SK-MEL-5 (cell line): ENCODE measurements at regions not wholly inside any gene's neighbourhood (a gene's known extent, or its start where the extent isn't known, plus 50 kb on each side); places are given as distances from the start of the nearest gene placed in this dataset.
"Not testable (repeated sequence)": the region's sequence is repeated elsewhere in the genome, so short reads cannot be mapped to it uniquely, and the experiment has no call there.

ENCODE experiments used
- DNase-seq: peaks from one replicate; pipeline ENCODE4 v3.0.0-alpha.2; 2016; ENCODE audit warnings: low read depth, low spot score
- in situ Hi-C: cut with HindIII; loops from 2 replicates; pipeline ENCODE4 v1.10.0; 2016; ENCODE audit warnings: low sequenced_read_pairs, high pct_unique_total_duplicates, low pct_unique_long_range_greater_than_20kb

DNA sequence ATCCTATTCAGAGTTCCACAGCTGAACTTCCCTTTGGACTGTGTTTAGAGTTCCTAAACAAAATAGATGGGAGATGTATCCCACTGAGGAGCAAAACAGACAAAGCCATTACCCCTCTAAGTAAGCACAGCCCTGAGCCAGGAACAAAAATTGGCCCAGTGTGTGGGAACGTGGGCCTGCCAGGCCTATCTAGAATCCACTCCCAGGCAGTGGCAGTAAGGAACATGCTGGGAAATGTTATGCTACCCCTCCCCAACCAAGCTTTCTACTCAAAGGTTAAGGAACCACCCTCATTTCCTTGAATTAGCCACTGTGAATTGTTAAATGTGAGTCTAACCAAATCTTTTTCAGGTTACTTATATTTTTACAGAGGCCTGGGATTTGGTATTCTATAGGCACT, 405.1 kb upstream of the PTGER4 start:
- in situ Hi-C loops: no loop called here
- DNase-seq: no peak

DNA sequence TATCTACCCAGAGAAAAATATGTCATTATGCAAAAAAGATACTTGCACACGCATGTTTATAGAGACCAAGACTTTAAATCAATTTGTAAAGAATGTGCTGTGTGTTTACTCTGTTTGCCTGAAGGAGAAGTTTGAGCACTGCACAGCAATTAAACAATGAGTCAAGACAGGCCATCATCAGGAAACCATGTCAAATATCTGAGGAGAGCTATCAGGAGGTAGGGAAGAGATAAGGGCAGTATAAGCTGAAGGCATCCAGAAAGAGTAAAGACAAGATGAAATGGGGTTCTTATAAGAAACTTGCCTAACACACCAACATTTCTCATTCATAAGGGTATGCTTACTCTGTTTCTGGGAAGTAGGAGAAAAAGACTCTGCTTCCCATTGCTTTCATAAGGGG, 405.8 kb upstream of the PTGER4 start:
- in situ Hi-C loops: no loop called here
- DNase-seq: no peak

DNA sequence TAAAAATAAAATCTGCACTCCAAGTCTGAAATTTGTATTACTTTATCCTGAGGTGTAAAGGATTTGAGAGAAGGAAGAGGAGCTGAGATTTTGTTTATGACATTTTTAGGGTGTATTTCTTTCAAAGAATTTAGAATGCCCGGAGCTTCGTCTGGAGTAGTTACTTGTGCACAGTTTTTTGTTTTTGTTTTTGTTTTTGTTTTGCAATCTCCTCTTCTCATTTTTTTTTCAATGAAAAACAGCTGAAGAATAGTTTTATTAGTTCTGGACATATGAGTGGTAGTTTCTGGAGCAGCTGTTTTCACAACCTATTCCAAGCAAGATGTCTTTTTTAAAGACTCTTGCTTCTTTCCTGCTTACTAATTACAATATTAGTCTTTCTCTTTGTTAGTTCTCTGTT, 408.2 kb upstream of the PTGER4 start:
- in situ Hi-C loops: no loop called here
- no peak for DNase-seq

DNA sequence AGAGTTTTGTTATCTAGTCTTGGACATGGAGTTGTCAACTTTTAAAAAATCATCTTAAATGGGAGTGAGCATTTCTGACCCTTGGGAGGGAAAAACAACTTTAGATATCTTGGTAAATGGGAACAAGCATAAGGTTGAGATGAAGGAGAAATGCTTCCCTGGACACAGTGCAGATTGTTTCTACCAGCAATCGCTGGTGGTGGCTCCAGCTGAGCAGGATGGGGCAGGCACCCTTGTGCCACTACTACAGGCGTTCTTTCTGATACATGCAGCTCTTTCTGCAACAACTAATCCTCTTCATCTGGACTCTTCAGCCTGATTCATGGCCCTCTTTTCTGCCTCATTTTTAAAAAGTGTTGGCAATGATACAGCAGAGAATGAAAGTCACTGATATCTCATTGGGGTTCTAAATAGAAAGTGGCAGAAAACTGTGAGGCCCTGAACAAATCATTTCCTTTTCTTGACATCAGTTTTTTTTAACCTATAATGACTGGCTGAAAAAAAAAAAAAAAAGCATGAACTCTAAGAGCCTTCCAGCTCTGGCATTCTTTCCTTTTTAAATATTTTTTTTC, 409.4 kb upstream of the PTGER4 start:
- DNase-seq: no peak
- in situ Hi-C loops: no loop called here

DNA sequence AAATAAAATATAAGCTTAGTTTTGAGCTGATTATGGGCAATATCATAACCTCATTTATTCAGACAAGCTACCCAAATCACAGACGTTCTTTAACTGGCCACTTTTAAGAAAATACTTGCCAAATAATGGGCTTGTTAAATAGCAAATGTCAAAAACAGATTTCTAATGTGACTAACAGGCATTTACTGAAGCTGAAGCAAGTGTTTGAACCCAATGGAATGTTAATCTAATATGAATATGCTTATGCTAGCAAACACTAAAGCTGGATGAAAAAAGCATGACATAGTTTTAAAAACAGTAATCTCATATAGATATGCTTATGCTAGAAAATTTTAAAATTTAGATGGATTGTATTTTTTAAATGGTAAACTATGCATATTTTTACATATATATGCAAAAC, 411.6 kb upstream of the PTGER4 start:
- no peak for DNase-seq
- in situ Hi-C loops: no loop called here

DNA sequence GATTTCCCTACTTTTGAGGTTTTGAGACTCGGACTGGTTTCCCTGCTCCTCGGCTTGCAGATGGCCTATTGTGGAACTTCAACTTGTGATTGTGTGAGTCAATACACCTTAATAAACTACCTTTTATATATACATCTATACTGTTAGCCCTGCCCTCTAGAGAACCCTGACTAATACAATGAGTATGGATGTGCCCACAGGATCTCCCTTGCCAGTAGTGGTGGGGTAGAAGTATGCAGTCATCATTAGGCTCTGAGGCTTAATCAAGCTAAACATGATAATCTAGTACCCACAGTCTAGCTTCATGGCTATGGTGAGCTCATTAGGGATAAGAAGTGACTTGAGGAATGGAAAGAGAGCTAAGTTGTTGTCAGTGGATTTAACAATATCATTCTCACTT, 412.8 kb upstream of the PTGER4 start:
- DNase-seq: no peak
- in situ Hi-C loops: no loop called here

DNA sequence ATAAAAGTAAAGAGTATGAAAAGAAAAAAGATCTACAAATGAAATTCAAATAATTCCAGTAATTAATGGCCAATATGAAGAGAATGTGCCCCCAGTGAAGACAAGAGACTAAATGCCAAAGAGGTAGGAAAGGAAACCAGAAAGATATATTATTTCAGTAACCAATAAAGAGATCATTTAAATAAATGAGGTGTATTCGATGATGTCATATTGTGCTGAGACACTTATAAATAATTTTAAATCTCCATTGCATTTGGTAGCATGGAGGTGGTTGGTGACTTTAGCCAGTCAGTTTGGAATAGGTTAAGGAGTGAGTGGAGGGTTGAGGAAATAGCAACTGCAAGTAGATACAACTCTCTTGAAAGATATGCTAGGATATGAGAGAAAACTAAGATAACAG, 417.7 kb upstream of the PTGER4 start:
- DNase-seq: no peak
- in situ Hi-C loops: no loop called here

DNA sequence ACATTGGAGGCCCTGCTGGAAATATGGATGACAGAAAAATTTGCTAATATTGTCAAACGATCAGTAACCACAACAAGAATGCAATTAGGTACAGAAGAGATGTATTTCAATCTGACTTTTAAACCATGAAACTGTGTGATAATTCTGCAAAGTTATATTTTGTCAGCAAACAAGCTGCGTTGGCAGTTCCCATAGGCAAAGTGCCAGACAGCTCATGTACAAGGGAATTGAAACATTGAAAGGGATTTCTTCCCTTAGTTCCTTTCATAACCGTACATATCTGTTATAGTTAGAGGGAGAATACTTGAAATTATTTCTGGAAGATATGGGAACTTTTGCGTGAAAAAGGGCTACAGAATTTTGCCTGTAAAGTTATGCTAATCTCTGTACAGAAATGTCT, 419.4 kb upstream of the PTGER4 start:
- DNase-seq: no peak
- in situ Hi-C loops: no loop called here

DNA sequence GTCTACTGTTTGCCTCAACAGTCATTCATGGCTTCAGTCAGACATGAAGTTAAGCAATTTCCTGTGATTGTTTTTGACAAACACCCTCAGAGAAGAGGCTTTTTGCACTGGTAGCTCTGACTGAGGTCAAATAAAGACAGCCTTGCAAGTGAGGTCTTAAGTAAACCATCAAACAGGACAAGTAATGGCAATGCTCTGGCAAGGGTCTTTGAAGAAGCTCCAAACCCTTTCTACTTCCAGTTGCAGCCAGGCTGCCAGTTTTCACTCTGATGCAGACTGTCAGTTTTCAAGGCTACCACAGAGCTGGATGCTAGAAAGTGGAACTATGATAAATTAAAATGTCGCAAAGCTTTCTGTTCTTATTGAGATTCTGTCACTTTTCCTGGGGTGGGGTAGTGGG, 421.5 kb upstream of the PTGER4 start:
- no peak for DNase-seq
- in situ Hi-C loops: no loop called here

DNA sequence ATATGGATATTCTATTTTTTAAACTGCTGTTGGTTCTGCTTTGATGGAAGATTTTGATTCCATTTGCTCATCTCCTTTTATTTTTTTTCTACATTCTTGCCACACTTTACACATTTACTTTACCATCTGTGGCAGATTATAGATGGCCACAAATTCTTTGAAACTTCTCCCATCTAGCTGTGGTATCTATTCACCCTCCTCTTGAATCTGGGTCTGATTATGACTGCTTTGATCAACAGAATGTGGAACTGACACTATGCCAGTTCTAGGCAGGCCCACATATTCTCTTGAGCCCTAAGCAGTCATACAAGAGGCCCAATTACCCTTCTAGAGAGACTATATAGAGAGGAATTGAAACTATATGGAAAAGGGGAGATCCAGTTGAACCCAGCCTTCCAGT, 439.0 kb upstream of the PTGER4 start:
- no peak for DNase-seq
- in situ Hi-C loops: no loop called here

DNA sequence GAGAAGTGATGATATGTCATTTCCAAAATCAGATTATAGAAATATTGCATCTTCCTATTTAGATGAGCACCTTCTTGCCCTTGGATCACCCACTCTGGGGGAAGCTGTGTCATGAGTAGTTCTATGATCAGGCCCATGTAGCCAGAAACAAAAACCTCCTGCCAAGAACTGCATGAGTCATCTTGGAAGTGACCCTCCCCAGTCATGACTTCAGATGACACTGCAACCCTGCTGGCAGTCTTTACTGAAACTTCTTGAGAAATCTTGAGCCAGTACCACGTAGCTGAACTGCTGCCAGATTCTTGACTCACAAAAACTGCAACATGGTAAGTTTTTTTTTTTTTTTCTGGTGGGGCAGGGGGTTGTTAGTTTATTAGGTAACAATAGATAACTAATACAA, 439.6 kb upstream of the PTGER4 start:
- no peak for DNase-seq
- in situ Hi-C loops: no loop called here

DNA sequence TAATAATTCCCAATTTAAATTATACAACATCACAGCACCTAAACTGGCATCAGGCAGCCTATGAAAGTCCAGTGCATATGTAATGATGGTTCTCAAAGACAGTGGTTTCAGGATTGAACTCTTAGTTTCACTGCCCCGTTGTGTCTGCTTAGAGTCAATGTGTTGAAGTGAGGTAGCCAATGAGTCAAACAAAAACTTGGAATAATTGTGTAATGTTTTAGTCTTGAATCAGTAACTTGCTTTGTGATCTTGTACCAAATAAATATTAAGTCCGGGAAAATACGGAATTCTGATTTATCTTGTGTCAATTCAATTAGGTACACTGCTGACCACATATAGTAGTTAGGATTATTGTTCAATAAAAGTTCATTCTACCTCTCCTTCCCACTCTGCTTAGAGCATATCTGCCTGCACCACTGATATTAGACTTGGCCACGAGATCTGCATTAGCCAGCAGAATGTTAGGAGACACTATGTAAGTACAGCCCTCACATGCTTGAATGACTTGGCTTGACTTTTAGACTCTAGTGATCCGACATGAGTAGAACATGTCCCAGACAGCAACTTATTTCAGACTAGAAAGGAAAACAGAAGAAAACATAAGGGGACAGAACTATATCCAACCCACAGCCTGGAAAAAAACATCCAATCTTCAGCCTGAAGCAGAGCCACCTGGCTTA, 441.5 kb upstream of the PTGER4 start:
- no peak for DNase-seq
- in situ Hi-C loops: no loop called here

DNA sequence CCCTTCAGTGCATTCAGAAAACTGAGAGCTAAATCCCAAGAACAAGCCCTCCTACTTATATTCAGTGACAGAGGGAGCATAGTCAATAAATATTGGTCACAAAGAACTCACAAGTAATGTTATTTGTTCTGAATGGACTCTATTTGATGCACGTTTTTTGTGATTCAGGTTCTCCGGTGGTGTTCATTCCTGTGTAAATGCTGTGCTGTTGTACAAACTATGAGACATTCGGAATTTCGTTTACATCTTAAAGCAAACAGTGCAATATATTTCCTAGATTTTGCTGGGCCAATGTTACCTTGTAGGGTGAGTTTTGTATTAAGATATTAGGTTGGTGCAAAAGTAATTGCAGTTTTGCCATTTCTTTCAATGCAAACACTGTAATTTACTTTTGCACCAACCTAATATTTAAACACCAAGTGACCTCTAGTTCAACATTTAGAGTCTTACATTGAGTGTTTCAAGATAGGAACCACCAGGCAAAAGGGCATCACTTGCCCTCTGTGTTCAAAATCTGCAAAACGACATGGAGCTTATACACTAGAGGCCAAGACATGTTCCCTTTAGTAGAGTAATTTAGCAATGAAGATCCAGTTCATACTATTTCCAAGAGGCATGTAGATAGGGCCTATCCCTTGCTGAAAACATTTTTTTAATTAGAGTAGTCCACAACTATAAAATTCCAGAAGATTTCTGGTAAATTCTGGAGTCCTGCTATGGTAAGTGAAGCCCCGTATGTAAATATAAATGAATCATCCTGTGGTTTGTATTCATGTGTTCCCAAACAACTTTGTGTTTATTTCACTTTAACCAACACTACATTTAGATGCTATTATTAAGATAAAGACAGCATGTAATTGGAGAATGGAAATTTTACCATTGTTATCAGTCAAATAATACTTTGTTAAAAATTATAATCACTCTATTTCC, 444.0 kb upstream of the PTGER4 start:
- no peak for DNase-seq
- in situ Hi-C loops: no loop called here

DNA sequence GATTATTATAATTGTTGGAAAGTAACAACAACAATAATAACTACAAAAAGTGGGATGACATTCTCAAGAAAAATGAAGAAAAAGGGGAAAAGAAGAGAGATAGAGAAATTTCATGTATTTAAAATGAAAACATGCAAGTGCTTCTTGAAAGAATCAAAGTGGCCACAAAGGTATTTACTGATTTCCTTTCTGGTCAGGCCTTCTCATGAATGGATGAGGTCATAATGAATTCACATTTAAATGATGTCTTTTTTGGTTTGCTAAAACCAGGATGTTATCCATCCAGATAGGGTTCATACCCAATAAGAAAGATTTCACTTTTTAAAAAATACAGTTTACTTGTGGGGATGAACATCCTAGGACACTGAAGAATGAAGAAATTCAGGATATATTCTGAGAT, 446.4 kb upstream of the PTGER4 start:
- in situ Hi-C loops: no loop called here

DNA sequence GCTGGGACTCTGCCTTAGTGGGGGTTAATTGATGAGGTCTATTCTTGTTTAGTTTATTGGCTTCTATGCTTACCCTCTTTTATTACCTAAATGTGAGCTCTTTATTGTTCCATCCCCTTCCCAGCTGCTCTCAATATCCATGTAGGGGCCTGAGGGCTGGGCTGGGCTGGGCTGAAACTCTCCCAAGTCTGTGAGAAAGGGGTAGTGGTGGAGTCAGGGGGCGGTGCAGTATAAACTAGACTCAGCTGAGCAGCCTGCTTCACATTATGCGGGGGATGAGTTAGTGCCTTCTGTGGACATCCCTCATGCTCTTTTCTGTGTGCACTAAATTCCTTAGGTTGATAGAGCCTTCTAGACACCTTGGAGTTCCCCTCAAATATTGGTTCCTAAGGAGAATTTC, 451.8 kb upstream of the PTGER4 start:
- no peak for DNase-seq
- in situ Hi-C loops: no loop called here

More for the DNA sequence above, 446.4 kb upstream of the PTGER4 start:
- no peak for DNase-seq

DNA sequence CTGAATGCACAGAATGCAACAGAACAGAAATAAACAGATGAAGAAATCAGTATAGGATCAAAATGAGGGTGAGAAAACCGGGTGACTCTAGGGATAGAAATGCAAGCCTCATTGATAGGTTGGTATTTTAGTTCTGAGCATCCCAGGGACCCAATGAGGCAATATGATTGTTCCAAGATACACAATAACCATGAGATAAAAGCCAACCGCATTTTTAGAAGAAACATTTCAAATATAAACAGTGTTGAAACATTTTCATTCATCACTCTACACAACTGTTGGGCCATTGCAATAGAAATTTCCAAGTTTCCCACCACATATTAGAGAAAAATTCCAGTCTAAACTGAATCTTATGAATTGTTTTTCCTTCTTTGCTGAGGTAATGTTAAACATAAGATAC, 452.3 kb upstream of the PTGER4 start:
- in situ Hi-C loops: no loop called here
- no peak for DNase-seq

DNA sequence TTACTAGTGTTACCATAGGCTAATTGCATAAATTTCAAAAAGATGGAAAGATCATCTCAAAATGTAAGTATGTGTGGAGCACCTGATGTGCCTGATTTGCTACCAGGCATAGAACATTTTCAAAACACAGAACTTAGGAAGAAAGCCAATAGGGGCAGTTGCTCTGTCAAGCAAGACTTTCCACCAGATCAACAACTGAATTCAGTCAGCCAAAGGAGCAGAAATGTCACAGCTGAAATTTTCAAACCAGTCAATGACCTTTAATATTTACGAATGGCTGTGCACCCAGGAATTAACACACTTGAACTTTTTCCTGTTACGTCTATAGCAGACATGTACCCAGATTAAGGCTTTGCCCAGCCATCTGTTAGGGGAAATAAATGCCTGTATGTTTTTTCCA, 452.8 kb upstream of the PTGER4 start:
- no peak for DNase-seq
- in situ Hi-C loops: no loop called here

DNA sequence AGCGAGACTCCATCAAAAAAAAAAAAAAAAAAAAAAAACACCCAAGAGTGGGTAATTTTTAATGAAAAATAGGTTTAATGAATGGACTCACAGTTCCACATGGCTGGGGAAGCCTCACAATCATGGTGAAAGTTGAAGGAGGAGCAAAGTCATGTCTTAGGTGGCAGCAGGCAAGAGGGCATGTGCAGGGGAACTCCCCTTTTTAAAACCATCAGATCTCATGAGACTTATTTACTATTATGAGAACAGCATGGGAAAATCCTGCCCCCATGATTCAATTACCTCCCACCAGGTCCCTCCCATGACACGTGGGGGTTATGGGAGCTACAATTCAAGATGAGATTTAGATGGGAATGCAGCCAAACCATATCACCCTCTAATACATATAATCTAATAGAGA, 454.6 kb upstream of the PTGER4 start:
- DNase-seq, in situ Hi-C loops: not testable (repeated sequence)

DNA sequence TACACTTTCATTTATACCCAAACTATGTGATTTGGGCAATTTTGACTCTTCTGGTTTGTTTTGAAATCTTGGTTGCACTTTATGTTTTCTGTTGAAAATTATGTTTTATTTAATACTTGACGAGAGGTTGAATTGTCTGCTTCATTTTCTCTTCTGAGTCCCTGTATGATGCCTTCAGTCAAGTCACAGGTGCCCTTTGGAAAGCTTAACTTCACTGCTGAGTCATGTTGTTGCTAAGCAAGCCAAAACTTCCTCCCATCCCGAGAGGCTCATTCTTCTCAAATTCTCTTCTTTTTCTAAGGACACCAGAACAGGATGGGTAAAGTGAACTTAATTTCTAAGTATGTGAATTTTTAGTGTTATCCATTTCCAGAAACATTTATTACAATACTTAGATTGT, 455.3 kb upstream of the PTGER4 start:
- in situ Hi-C loops: no loop called here
- no peak for DNase-seq
